ENCODE measurements at regions not wholly inside any gene's neighbourhood (a gene's known extent, or its start where the extent isn't known, plus 50 kb on each side); places are given as distances from the start of the nearest gene placed in this dataset.
"Not testable (repeated sequence)": the region's sequence is repeated elsewhere in the genome, so short reads cannot be mapped to it uniquely, and the experiment has no call there.

DNA sequence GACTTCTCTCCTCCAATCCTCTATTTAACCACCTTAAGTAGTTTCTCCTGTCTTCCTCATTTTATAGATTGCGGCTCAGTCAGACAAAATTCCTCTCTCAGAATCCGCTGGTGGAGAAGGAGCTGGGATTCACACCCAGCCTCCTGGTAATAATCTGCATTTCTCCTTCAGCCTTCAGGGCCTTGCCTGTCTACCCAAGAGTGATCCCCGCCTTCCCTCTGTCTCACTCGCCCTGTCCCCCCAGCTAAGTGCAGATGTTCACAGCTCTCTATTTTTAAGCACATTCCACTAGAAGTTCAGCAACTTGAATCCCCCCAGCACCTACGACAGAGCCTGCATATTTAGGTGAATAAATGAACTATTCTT, 212.5 kb upstream of the HAAO start:
- Histone ChIP-seq H3K9me3 (ENCODE audit: control insufficient read depth in 4 of 4, low read length in 3 of 4) (no peaks in the 10 kb centered on the region), H3K36me3 (ENCODE audit: control insufficient read depth in 4 of 4, insufficient read depth in 3 of 4, low read depth in 1 of 4, low read length in 3 of 4) (no peaks in the 10 kb centered on the region), H3K4me1 (ENCODE audit: control insufficient read depth in 4 of 4, insufficient read depth in 4 of 4, low read length in 3 of 4) (peaks cover 9 to 31% (median 18%) of the 10 kb centered on the region in 4 donors), H3K27me3 (ENCODE audit: control insufficient read depth in 4 of 4, insufficient read depth in 4 of 4, low read length in 3 of 4) (no peaks in the 10 kb centered on the region), H3K27ac (ENCODE audit: low read depth in 1 of 2, low read length in 2 of 2) (peak overlapping the region; percentile 53 to 59), H3K9ac (ENCODE audit: low read depth in 1 of 2, low read length in 2 of 2) (no peak overlapping the region), H3K4me3 (ENCODE audit: low read depth in 1 of 3, low read length in 3 of 3) (peak overlapping the region in 1 of 3 donors; percentile 2)
- TF ChIP-seq RAD21 (IDR thresholded peaks at IDR 0.05) (no peak), FOXA2 (IDR thresholded peaks at IDR 0.05) (no peak), JUND (IDR thresholded peaks at IDR 0.05) (no peak), HNF4A (conservative IDR thresholded peaks at IDR 0.05) (no peak), HNF4G (IDR thresholded peaks at IDR 0.05) (no peak), GABPA (IDR thresholded peaks at IDR 0.05 in 1 of 2, conservative IDR thresholded peaks at IDR 0.05 in 1 of 2) (no peak), TAF1 (conservative IDR thresholded peaks at IDR 0.05) (no peak), EGR1 (IDR thresholded peaks at IDR 0.05; ENCODE audit: low read depth in 2 of 2) (no peak), YY1 (IDR thresholded peaks at IDR 0.05) (no peak), FOXA1 (IDR thresholded peaks at IDR 0.05) (no peak), RXRA (IDR thresholded peaks at IDR 0.05) (no peak), NR2F2 (IDR thresholded peaks at IDR 0.05) (no peak)
- TF ChIP-seq, protein P1, sequence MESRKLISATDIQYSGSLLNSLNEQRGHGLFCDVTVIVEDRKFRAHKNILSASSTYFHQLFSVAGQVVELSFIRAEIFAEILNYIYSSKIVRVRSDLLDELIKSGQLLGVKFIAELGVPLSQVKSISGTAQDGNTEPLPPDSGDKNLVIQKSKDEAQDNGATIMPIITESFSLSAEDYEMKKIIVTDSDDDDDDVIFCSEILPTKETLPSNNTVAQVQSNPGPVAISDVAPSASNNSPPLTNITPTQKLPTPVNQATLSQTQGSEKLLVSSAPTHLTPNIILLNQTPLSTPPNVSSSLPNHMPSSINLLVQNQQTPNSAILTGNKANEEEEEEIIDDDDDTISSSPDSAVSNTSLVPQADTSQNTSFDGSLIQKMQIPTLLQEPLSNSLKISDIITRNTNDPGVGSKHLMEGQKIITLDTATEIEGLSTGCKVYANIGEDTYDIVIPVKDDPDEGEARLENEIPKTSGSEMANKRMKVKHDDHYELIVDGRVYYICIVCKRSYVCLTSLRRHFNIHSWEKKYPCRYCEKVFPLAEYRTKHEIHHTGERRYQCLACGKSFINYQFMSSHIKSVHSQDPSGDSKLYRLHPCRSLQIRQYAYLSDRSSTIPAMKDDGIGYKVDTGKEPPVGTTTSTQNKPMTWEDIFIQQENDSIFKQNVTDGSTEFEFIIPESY (IDR thresholded peaks at IDR 0.05) = no peak
- TF ChIP-seq, protein P2, sequence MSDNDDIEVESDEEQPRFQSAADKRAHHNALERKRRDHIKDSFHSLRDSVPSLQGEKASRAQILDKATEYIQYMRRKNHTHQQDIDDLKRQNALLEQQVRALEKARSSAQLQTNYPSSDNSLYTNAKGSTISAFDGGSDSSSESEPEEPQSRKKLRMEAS (IDR thresholded peaks at IDR 0.05) = no peak
- TF ChIP-seq, protein P3, sequence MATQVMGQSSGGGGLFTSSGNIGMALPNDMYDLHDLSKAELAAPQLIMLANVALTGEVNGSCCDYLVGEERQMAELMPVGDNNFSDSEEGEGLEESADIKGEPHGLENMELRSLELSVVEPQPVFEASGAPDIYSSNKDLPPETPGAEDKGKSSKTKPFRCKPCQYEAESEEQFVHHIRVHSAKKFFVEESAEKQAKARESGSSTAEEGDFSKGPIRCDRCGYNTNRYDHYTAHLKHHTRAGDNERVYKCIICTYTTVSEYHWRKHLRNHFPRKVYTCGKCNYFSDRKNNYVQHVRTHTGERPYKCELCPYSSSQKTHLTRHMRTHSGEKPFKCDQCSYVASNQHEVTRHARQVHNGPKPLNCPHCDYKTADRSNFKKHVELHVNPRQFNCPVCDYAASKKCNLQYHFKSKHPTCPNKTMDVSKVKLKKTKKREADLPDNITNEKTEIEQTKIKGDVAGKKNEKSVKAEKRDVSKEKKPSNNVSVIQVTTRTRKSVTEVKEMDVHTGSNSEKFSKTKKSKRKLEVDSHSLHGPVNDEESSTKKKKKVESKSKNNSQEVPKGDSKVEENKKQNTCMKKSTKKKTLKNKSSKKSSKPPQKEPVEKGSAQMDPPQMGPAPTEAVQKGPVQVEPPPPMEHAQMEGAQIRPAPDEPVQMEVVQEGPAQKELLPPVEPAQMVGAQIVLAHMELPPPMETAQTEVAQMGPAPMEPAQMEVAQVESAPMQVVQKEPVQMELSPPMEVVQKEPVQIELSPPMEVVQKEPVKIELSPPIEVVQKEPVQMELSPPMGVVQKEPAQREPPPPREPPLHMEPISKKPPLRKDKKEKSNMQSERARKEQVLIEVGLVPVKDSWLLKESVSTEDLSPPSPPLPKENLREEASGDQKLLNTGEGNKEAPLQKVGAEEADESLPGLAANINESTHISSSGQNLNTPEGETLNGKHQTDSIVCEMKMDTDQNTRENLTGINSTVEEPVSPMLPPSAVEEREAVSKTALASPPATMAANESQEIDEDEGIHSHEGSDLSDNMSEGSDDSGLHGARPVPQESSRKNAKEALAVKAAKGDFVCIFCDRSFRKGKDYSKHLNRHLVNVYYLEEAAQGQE (IDR thresholded peaks at IDR 0.05) = no peak
- TF ChIP-seq, protein P4, sequence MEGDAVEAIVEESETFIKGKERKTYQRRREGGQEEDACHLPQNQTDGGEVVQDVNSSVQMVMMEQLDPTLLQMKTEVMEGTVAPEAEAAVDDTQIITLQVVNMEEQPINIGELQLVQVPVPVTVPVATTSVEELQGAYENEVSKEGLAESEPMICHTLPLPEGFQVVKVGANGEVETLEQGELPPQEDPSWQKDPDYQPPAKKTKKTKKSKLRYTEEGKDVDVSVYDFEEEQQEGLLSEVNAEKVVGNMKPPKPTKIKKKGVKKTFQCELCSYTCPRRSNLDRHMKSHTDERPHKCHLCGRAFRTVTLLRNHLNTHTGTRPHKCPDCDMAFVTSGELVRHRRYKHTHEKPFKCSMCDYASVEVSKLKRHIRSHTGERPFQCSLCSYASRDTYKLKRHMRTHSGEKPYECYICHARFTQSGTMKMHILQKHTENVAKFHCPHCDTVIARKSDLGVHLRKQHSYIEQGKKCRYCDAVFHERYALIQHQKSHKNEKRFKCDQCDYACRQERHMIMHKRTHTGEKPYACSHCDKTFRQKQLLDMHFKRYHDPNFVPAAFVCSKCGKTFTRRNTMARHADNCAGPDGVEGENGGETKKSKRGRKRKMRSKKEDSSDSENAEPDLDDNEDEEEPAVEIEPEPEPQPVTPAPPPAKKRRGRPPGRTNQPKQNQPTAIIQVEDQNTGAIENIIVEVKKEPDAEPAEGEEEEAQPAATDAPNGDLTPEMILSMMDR (IDR thresholded peaks at IDR 0.05; ENCODE audit: low read depth, low read length, missing input control) = no peak
- WGBS = 84% methylated on average over 5 of the region's 5 CpGs
- no peak for DNase-seq (ENCODE audit: low spot score)

DNA sequence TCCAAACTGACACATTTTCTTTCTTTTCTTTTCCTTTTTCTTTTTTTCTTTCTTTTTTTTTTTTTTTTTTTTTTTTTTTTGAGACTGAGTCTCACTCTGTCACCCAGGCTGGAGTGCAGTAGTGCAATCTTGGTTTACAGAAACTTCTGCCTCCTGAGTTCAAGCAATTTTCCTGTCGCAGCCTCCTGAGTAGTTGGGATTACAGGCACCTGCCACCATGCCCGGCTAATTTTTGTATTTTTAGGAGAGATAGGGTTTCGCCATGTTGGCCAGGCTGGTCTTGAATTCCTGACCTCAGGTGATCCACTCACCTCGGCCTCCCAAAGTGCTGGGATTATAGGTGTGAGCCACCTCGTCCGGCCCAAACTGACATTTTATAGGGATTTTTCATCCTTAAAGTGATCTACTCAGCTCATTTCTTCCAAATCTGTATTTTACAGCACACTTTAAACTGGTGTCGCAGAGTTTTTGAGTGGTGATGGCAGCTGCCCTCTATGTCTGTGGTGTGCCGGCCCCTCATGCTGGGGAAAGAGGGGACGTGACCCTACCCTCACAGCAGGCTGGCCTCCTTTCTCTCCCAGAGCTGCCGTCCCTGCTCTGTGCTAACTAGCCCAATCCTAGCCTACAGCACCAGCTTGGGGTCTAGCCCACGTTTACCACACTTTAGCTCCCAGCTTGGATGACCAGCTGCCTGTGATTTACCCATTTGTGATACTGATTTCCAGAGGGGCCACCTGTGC, 211.9 kb upstream of the HAAO start:
- not testable (repeated sequence) for DNase-seq (ENCODE audit: low spot score); H3K27ac ChIP-seq (ENCODE audit: low read depth in 1 of 2, low read length in 2 of 2)
- peaks cover 9 to 31% (median 18%) of the 10 kb centered on the region in 4 donors for H3K4me1 ChIP-seq (ENCODE audit: control insufficient read depth in 4 of 4, insufficient read depth in 4 of 4, low read length in 3 of 4)

More for the DNA sequence above, 211.9 kb upstream of the HAAO start:
- WGBS = 89% methylated on average over 11 of the region's 11 CpGs
- not testable (repeated sequence) for H3K36me3 ChIP-seq (ENCODE audit: control insufficient read depth in 4 of 4, insufficient read depth in 3 of 4, low read depth in 1 of 4, low read length in 3 of 4); H3K4me3 ChIP-seq (ENCODE audit: low read depth in 1 of 3, low read length in 3 of 3); H3K9me3 ChIP-seq (ENCODE audit: control insufficient read depth in 4 of 4, low read length in 3 of 4); H3K9ac ChIP-seq (ENCODE audit: low read depth in 1 of 2, low read length in 2 of 2); H3K27me3 ChIP-seq (ENCODE audit: control insufficient read depth in 4 of 4, insufficient read depth in 4 of 4, low read length in 3 of 4)

Data from liver (tissue), 8 donors.